HEK293T (cell line): ENCODE measurements at regions not wholly inside any gene's neighbourhood (a gene's known extent, or its start where the extent isn't known, plus 50 kb on each side); places are given as distances from the start of the nearest gene placed in this dataset.

Source experiments
- ARNT ChIP-seq: fragments of 450-650 bp; IDR thresholded peaks from 2 replicates; pipeline ENCODE4 v1.6.1; 2017; ENCODE audit warnings: mild to moderate bottlenecking
- ELF4 ChIP-seq: fragments of 450-650 bp; IDR thresholded peaks from 2 replicates; pipeline ENCODE4 v1.6.1; 2017; ENCODE audit warnings: antibody characterized with exemption
- FOXM1 ChIP-seq: fragments of 450-650 bp; IDR thresholded peaks from 2 replicates; pipeline ENCODE4 v1.6.1; 2017; ENCODE audit warnings: mild to moderate bottlenecking, borderline replicate concordance
- HDGF ChIP-seq: fragments of 450-650 bp; IDR thresholded peaks from 2 replicates; pipeline ENCODE4 v1.6.1; 2017; ENCODE audit warnings: antibody characterized with exemption, borderline replicate concordance
- LEF1 ChIP-seq: fragments of 450-650 bp; IDR thresholded peaks from 2 replicates; pipeline ENCODE4 v1.6.1; 2017; ENCODE audit warnings: mild to moderate bottlenecking, borderline replicate concordance
- NFRKB ChIP-seq: fragments of 450-650 bp; IDR thresholded peaks from 2 replicates; pipeline ENCODE4 v1.6.1; 2016; ENCODE audit warnings: mild to moderate bottlenecking, moderate library complexity
- SP1 ChIP-seq: fragments of 450-650 bp; IDR thresholded peaks from 2 replicates; pipeline ENCODE4 v1.6.1; 2017
- SUZ12 ChIP-seq: fragments of 450-650 bp; IDR thresholded peaks from 2 replicates; pipeline ENCODE4 v1.6.1; 2016; ENCODE audit warnings: mild to moderate bottlenecking
- TARDBP ChIP-seq: fragments of 450-650 bp; IDR thresholded peaks from 2 replicates; pipeline ENCODE4 v1.6.1; 2016
- ZNF384 ChIP-seq: fragments of 450-650 bp; IDR thresholded peaks from 2 replicates; pipeline ENCODE4 v1.6.1; 2016
- TF ChIP-seq, protein P1 (sequence below): fragments of 450-650 bp; IDR thresholded peaks from 2 replicates; pipeline ENCODE4 v1.6.1; 2016

DNA sequence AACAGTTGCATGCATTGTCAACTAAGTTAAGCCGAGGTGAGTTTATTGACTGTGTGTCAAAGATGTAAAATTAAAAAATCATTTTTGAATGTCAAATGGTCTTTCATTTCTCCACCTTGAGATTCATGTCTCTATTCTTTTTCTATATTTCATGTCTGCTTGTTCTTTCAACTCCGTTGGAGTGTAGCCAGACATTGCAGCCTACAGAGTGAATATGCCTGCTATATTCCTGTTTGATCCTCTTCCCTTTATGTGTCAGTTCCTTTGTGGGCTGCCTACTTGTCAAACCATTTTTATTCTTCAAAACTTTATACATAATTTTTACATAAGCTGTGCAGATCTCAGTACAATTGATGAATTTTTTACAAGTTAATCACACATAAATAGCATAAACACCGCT is 1325.8 kb upstream of the PRMT6 start:
- no peak for TF ChIP-seq ELF4
- TF ChIP-seq, protein P1, sequence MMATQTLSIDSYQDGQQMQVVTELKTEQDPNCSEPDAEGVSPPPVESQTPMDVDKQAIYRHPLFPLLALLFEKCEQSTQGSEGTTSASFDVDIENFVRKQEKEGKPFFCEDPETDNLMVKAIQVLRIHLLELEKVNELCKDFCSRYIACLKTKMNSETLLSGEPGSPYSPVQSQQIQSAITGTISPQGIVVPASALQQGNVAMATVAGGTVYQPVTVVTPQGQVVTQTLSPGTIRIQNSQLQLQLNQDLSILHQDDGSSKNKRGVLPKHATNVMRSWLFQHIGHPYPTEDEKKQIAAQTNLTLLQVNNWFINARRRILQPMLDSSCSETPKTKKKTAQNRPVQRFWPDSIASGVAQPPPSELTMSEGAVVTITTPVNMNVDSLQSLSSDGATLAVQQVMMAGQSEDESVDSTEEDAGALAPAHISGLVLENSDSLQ, result no peak
- TF ChIP-seq SP1, result no peak
- no peak for TF ChIP-seq ZNF384
- TF ChIP-seq TARDBP, result no peak
- TF ChIP-seq SUZ12, result no peak
- no peak for TF ChIP-seq FOXM1
- TF ChIP-seq ARNT, result no peak
- no peak for TF ChIP-seq HDGF
- TF ChIP-seq LEF1, result no peak
- no peak for TF ChIP-seq NFRKB
